ENCODE measurements at regions not wholly inside any gene's neighbourhood (a gene's known extent, or its start where the extent isn't known, plus 50 kb on each side); places are given as distances from the start of the nearest gene placed in this dataset.
"Not testable (repeated sequence)": the region's sequence is repeated elsewhere in the genome, so short reads cannot be mapped to it uniquely, and the experiment has no call there.

DNA sequence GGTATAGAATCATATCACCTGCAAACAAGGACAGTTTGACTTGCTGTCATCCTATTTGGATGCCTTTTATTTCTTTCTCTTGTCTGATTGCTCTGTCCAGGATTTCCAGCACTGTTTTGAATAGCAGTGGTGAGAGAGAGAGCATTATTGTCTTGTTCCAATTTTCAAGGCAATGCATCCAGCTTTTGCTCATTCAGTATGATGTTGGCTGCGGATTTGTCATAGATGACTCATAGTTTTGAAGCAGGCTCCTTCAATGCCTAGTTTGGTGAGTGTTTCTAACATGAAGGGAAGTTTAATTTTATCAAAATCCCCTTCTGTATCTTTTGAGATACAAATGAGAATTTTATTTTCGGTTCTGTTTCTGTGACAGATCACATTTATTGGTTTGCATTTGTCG is 518.9 kb downstream of the PCDH11X start:
- not testable (repeated sequence) for DNase-seq

DNA sequence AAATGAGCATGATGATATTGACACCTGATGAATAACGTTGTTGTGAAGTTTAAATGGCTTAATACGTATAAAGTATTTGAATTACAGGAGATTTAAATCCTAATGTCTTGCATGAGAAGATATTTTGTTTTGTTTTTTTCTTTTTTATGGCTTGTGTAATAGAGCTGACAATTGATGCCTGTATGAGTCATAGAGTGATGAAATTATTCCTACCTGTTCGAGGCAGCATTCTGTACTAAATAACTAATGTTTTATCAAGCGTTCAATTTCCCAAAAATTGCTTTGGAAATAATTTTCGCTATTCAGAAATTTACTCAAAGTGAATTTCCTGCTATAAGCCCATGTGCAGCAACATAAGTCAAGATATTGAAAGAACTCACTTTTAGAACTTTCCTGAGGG is 554.0 kb downstream of the PCDH11X start:
- not testable (repeated sequence) for DNase-seq

DNA sequence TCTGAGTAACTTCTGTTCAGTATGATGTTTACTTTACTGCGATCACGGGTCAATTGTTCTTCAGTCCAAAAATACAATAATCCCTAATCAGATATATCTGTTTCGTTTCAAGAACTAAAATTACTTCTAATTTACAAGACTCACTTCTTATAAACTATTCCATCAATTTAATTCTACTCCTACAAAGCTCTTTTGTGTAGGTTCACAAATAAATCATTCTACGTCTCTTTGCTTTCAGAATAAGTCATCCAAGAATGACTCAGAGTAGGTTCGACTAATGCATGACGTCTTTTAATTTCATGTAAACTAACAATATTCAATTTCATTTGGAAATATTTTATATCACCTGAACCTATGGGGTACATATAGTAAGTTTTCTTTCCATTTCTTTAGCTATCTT is 571.9 kb downstream of the PCDH11X start:
- DNase-seq = not testable (repeated sequence)

DNA sequence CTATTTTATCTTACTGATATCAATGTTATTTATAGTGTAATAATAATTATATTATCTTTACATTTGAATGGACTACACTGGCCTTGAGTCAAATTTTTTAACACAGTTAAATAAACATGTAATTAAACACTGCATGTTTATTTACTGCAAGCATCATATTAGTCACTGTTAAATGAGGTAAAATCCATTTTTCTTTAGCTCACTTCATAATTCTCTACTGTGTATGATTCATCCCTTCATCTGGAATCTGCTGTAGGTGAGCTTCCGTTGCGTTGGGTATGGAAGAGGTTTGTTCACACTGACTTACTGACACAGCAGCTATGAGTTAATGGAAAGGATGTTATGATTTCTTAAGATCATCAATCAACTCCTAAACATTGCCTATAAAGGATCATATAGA is 572.3 kb downstream of the PCDH11X start:
- no peak for DNase-seq

Measured in NCI-H82 (cell line).